ENCODE measurements at regions not wholly inside any gene's neighbourhood (a gene's known extent, or its start where the extent isn't known, plus 50 kb on each side); places are given as distances from the start of the nearest gene placed in this dataset.

GRCh38 chr11:127625402-127625801 is 624.8 kb upstream of the KIRREL3 start:
- TF ChIP-seq POLR2A (IDR thresholded peaks at IDR 0.05; ENCODE audit: low read depth, low read length), result no peak
- TF ChIP-seq, protein P1, sequence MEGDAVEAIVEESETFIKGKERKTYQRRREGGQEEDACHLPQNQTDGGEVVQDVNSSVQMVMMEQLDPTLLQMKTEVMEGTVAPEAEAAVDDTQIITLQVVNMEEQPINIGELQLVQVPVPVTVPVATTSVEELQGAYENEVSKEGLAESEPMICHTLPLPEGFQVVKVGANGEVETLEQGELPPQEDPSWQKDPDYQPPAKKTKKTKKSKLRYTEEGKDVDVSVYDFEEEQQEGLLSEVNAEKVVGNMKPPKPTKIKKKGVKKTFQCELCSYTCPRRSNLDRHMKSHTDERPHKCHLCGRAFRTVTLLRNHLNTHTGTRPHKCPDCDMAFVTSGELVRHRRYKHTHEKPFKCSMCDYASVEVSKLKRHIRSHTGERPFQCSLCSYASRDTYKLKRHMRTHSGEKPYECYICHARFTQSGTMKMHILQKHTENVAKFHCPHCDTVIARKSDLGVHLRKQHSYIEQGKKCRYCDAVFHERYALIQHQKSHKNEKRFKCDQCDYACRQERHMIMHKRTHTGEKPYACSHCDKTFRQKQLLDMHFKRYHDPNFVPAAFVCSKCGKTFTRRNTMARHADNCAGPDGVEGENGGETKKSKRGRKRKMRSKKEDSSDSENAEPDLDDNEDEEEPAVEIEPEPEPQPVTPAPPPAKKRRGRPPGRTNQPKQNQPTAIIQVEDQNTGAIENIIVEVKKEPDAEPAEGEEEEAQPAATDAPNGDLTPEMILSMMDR (IDR thresholded peaks at IDR 0.05; ENCODE audit: extremely low read depth in 1 of 2, insufficient read depth in 1 of 2, low read depth in 1 of 2, low read length in 2 of 2), result no peak
- no peak for TF ChIP-seq EZH2 (IDR thresholded peaks at IDR 0.05; ENCODE audit: borderline replicate concordance, low read depth, low read length, severe bottlenecking)
- TF ChIP-seq, protein P2, sequence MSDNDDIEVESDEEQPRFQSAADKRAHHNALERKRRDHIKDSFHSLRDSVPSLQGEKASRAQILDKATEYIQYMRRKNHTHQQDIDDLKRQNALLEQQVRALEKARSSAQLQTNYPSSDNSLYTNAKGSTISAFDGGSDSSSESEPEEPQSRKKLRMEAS (IDR thresholded peaks at IDR 0.05; ENCODE audit: insufficient read depth, insufficient read length), result no peak
- TF ChIP-seq POLR2AphosphoS5 (IDR thresholded peaks at IDR 0.05; ENCODE audit: insufficient read depth, low read depth, low read length), result no peak
- TF ChIP-seq JUN (IDR thresholded peaks at IDR 0.05; ENCODE audit: borderline replicate concordance, insufficient read depth, insufficient read length, low read depth), result no peak
- no peak for TF ChIP-seq MYC (IDR thresholded peaks at IDR 0.05; ENCODE audit: low read depth, low read length)
- no peak for TF ChIP-seq GATA2 (IDR thresholded peaks at IDR 0.05; ENCODE audit: insufficient read depth, insufficient read length, low read depth, low read length)

Data from endothelial cell of umbilical vein (primary cell).